ENCODE measurements at regions not wholly inside any gene's neighbourhood (a gene's known extent, or its start where the extent isn't known, plus 50 kb on each side); places are given as distances from the start of the nearest gene placed in this dataset.

GRCh38 chr3:5899014-5899761 is 711.7 kb downstream of the EDEM1 start:
- TF ChIP-seq, protein P1, sequence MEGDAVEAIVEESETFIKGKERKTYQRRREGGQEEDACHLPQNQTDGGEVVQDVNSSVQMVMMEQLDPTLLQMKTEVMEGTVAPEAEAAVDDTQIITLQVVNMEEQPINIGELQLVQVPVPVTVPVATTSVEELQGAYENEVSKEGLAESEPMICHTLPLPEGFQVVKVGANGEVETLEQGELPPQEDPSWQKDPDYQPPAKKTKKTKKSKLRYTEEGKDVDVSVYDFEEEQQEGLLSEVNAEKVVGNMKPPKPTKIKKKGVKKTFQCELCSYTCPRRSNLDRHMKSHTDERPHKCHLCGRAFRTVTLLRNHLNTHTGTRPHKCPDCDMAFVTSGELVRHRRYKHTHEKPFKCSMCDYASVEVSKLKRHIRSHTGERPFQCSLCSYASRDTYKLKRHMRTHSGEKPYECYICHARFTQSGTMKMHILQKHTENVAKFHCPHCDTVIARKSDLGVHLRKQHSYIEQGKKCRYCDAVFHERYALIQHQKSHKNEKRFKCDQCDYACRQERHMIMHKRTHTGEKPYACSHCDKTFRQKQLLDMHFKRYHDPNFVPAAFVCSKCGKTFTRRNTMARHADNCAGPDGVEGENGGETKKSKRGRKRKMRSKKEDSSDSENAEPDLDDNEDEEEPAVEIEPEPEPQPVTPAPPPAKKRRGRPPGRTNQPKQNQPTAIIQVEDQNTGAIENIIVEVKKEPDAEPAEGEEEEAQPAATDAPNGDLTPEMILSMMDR (IDR thresholded peaks at IDR 0.05), result no peak
- TF ChIP-seq POLR2A (IDR thresholded peaks at IDR 0.05), result no peak

Data from Peyer's patch (tissue), 4 donors.